WI38 (cell line): ENCODE measurements at regions not wholly inside any gene's neighbourhood (a gene's known extent, or its start where the extent isn't known, plus 50 kb on each side); places are given as distances from the start of the nearest gene placed in this dataset.

Experiments used
- H3K4me3 ChIP-seq: 2 replicates; pipeline ENCODE4 v1.5.1; 2011; ENCODE audit warnings: low read depth, mild to moderate bottlenecking, control low read depth, low read length
- TF ChIP-seq, protein P1 (sequence below): IDR thresholded peaks from 2 replicates; pipeline ENCODE4 v1.5.1; 2012; ENCODE audit warnings: low read depth, mild to moderate bottlenecking, control low read depth, low read length

DNA sequence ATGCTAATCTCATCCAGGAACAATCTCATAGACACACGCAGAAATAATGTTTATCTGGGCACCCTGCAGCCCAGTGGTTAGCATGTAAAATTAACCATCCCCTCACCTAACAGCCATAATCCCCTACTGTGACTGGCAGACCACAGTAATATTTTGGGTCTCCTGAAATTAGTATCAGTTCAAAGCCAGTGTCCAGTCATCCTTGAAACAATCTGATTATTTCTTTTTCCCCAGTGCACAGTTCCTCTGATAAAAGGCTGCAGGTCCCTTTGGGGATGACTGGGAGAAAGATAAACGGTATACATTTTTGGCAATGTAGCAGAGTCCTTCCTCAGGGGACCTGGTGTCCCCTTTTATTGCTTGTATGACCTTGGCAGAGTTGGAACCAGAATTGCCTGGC lies 50.4 kb upstream of the CYSLTR2 start:
- TF ChIP-seq, protein P1, sequence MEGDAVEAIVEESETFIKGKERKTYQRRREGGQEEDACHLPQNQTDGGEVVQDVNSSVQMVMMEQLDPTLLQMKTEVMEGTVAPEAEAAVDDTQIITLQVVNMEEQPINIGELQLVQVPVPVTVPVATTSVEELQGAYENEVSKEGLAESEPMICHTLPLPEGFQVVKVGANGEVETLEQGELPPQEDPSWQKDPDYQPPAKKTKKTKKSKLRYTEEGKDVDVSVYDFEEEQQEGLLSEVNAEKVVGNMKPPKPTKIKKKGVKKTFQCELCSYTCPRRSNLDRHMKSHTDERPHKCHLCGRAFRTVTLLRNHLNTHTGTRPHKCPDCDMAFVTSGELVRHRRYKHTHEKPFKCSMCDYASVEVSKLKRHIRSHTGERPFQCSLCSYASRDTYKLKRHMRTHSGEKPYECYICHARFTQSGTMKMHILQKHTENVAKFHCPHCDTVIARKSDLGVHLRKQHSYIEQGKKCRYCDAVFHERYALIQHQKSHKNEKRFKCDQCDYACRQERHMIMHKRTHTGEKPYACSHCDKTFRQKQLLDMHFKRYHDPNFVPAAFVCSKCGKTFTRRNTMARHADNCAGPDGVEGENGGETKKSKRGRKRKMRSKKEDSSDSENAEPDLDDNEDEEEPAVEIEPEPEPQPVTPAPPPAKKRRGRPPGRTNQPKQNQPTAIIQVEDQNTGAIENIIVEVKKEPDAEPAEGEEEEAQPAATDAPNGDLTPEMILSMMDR = no peak

More for the DNA sequence above, 50.4 kb upstream of the CYSLTR2 start:
- no peak overlapping the region for H3K4me3 ChIP-seq
